GM12873 (cell line): ENCODE measurements at regions not wholly inside any gene's neighbourhood (a gene's known extent, or its start where the extent isn't known, plus 50 kb on each side); places are given as distances from the start of the nearest gene placed in this dataset.

ENCODE experiments used
- TF ChIP-seq, protein P1 (sequence below): IDR thresholded peaks from 2 replicates; pipeline ENCODE4 v1.5.1; 2012; ENCODE audit warnings: low read depth, mild to moderate bottlenecking, moderate library complexity, low read length, control low read depth; ENCODE audit not compliant: insufficient read depth; ENCODE audit errors: missing control alignments

DNA sequence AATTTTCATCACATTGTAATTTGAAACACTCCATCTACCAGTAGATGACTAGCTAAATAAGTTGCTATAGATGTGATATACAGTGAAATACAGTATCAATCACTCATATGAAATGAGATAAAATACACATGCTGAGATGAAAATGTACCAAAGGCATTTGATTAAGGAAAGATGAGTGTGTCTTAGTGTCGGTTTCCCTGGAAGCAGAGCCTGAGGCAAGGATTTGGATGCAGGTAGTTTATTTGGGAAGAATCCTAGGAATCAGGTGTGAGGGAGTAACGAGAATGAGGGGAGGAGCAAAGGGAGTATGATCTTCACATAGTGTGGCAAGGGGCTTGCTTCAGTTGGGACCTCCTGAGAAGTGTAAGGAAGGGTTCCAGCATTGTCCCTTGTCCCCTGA, 188.2 kb upstream of the CTBP2 start:
- TF ChIP-seq, protein P1, sequence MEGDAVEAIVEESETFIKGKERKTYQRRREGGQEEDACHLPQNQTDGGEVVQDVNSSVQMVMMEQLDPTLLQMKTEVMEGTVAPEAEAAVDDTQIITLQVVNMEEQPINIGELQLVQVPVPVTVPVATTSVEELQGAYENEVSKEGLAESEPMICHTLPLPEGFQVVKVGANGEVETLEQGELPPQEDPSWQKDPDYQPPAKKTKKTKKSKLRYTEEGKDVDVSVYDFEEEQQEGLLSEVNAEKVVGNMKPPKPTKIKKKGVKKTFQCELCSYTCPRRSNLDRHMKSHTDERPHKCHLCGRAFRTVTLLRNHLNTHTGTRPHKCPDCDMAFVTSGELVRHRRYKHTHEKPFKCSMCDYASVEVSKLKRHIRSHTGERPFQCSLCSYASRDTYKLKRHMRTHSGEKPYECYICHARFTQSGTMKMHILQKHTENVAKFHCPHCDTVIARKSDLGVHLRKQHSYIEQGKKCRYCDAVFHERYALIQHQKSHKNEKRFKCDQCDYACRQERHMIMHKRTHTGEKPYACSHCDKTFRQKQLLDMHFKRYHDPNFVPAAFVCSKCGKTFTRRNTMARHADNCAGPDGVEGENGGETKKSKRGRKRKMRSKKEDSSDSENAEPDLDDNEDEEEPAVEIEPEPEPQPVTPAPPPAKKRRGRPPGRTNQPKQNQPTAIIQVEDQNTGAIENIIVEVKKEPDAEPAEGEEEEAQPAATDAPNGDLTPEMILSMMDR: no peak

DNA sequence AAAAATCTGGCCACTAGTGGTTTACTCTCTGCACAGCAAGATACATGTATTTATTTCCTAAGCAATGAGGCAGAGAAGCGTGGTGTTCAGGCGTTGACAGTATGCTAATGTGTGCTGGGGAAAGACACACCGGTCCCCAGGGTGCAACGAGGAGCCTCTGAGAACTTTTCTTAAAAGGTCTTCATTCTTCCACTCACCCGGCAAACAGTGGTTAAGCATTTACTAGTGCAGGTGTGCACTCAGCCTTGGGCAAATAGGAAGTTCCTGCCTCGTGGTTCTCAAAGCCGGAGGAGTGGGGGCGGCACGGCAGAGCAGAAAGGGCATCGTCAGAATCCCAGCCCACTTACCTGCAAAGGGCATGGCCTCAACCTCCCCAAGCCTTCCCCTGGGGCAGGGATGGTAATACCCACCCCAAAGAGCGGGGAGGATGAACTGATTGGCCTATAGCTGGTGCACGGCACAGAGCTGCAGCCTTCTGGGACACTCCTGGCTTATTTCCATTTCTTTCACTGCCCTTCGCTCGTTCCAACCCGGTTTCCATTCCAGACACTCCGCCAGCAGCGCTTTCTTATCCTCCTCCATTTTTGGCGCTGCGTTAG, 184.3 kb upstream of the CTBP2 start:
- TF ChIP-seq, protein P1: no peak

DNA sequence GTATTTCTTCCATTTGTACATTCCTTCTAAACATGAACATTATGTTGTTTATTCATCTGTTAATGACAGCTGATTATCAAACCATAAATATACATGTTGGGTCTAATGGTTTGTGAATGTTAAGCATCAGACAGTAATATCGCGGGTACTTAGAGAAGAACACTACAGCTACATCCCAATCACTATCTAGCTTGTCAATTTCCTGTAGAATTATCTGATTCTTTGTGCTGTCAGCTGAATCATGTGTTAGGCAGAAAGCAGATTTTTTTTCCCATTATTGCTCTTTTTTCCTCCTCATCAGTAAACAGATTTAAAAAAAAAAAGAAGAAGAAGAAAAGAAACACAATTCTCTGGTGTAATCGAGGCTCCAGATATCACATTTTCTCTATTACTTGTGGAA, 183.6 kb upstream of the CTBP2 start:
- TF ChIP-seq, protein P1: no peak

DNA sequence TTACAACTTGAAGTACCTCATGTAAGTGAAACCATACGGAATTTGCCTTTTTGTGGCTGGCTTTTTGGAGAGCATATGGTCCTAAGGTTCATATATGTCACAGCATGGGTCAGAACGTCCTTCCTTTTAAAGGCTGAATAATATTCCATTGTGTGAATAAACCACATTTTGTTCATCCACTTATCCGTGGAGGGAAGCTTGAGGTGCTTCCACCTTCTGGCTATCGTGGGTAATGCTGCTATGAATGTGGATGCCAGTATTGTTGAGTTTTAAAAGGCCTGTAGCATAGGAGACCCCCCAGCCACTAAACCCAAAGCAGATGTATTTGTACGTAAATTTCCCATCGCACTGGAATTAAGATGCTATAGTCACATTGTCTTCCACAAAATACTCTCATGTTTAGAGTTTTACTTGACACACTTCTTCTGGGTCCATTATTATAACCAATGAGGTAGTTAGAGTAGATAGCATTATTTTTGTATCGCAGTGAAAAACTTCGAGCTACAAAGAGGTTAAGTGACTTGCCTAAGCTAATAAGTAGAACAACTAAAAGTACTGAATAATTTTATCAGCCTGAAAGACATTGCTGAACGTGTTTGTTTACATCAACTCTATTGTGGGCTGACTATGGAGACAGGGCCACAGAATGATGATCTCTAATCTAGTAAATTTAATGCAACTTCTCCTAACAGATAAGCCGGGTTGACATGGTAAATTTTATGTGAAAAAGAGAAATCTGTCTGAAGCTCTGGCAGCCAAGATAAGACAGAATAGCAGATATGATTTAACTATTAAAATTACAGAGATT, 183.0 kb upstream of the CTBP2 start:
- TF ChIP-seq, protein P1: peak; percentile 65

GRCh38 chr10:125341611-125342010, 181.2 kb upstream of the CTBP2 start:
- TF ChIP-seq, protein P1: no peak

DNA sequence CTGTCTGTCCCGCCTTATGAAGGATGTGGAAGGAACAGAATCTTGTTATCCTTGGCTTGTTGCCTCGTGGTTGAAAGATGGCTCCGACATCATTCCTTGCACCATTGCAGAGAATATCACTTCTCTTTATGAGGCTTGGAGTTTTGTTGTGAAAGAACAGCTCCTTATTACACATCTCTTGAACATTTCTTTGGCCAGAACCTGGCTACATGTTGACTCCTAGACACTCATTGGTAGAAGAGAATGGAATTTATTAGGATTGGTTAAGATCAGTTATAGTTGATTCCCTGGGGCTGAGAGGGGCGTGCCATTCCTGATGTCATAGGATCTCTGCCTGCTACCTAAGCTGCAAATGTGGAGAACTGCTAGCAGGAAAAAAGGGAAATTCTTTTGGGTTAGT, 180.5 kb upstream of the CTBP2 start:
- TF ChIP-seq, protein P1: no peak

GRCh38 chr10:125337510-125337909, 177.1 kb upstream of the CTBP2 start:
- TF ChIP-seq, protein P1: no peak
